NCI-H2107 (cell line): ENCODE measurements at regions not wholly inside any gene's neighbourhood (a gene's known extent, or its start where the extent isn't known, plus 50 kb on each side); places are given as distances from the start of the nearest gene placed in this dataset.
"Not testable (repeated sequence)": the region's sequence is repeated elsewhere in the genome, so short reads cannot be mapped to it uniquely, and the experiment has no call there.

ENCODE experiments used
- DNase-seq: peaks from one replicate; lab custom pipeline; 2025; lab: John Stamatoyannopoulos, UW

DNA sequence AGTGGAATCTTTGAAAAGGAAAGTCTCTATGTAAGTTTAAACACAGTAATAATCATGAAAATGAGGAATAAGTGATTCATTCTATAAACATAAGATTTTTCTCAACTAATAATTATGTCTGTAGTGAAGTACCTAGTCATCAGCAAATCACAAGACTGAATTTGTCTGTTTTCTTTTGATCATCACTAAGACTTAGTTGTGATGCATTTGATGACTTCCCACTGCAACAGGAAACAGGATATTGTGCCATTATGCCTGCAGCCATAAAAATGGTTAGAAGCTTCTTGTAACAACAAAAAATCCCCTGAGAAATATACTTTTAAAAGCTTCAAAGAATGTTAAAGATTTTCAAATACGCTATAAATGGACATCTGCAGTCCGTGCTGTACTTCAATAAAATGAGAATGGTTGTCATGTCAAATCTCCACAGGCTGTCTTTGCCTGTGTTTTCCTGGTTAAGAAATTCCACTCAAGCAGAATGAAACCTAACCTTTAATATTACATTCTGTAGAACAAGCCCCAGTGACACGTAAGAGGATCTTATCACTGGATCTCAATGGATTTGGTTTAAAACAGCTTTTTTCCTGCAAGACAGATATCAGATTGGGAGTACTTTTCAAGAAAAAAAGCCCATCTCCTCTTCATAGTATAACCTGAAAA lies 1262.3 kb upstream of the PHF14 start:
- no peak for DNase-seq

- no peak for DNase-seq
These were observed 1255.5 kb upstream of the PHF14 start for GRCh38 chr7:9718071-9718661.

DNA sequence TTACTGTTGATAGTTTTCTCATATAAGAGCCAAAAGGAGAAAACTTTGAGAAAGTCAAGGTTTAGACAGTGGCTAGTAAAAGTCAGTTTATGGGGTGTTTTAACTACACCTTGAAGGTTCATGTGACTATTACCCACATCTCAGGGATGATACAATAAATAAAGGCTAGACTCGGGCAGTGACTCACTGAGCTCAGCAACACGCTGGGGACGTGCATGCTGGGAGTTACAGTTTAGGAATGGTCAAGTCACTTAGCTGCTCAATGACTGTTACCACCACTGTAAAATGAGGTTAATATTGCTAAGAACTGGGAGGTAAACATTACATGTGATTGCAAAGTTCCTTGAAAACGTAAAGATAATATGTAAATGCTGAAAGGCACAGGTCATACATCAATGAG lies 1254.4 kb upstream of the PHF14 start:
- no peak for DNase-seq

DNA sequence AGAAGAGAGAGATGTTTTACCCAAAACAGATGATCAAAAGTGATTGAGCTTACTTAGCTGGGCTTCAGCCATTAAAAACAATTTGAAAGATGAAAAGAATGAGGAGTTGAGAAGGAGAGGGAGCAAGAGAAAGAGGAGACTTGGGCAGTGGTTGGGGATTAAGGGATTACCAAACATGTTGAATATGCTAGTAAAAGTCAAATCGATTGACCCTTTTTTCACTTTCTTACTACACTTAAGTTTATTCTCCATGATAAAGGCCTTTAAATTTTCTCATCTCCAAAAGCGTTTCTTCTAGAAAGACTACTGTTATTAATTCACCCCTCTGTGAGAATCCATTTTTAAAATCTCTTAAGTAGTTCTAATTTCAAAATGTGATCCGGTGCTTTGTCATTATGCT lies 1254.0 kb upstream of the PHF14 start:
- no peak for DNase-seq

DNA sequence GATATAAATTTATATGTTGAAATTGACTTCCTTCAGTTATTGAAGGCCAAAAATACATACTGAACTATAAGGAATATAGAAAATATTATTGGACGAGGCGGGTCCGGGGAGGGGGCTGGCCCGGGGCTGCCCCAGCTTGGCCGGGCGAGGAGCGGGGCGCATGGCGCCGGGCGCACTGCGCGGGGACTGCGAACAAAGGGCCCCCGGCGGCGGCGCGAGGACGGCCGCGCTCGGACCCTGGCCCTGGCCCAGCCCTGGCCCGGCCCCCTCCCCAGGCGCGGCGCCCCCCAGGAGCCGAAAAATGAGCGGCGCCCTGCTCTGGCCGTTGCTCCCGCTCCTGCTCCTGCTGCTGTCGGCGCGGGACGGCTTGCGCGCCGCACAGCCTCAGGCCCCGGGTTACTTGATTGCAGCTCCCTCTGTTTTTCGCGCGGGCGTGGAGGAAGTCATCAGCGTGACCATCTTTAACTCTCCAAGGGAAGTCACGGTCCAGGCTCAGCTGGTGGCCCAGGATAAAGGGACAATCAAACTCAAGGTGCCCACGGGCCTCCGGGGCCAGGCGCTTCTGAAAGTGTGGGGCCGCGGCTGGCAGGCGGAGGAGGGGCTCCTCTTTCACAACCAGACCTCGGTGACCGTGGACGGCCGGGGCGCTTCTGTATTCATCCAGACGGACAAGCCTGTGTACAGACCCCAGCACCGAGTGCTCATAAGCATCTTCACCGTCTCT lies 1247.6 kb upstream of the PHF14 start:
- DNase-seq = not testable (repeated sequence)

GRCh38 chr7:9726811-9727210 lies 1246.9 kb upstream of the PHF14 start:
- not testable (repeated sequence) for DNase-seq

DNA sequence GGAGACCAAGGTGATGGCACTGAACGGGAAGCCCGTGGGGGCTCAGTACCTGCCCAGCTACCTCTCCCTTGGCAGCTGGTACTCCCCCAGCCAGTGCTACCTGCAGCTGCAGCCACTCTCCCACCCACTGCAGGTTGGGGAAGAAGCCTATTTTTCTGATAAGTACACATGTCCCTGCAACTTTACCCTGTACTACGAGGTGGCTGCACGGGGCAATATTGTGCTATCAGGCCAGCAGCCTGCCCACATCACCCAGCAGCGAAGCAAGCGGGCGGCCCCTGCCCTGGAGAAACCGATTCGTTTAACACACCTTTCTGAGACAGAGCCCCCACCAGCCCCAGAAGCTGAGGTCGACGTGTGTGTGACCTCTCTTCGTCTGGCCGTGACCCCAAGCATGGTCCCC lies 1246.2 kb upstream of the PHF14 start:
- not testable (repeated sequence) for DNase-seq

DNA sequence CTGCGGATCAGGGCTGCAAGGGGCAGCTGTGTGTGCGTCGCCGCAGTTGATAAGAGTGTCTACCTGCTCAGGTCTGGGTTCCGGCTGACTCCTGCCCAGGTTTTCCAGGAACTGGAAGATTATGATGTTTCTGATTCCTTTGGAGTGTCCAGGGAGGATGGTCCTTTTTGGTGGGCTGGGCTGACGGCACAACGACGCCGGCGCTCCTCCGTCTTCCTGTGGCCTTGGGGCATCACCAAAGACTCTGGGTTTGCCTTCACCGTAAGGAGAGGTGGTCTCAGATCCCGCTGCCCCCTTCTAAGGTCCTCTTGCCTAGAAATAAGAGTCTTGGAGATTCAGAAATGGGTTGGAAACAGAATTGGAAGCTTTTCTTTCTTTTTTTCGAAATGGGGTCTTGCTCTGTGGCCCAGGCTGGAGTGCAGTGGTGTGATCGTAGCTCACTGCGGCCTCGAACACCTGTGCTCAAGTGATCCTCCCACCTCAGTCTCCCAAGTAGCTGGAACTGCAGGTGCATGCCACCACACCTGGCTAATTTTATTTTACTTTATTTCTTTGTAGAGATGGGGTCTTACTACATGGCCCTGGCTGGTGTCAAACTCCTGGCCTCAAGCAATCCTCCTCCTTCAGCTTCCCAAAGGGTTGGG lies 1245.5 kb upstream of the PHF14 start:
- not testable (repeated sequence) for DNase-seq

GRCh38 chr7:9752033-9752432 lies 1221.6 kb upstream of the PHF14 start:
- DNase-seq = no peak

DNA sequence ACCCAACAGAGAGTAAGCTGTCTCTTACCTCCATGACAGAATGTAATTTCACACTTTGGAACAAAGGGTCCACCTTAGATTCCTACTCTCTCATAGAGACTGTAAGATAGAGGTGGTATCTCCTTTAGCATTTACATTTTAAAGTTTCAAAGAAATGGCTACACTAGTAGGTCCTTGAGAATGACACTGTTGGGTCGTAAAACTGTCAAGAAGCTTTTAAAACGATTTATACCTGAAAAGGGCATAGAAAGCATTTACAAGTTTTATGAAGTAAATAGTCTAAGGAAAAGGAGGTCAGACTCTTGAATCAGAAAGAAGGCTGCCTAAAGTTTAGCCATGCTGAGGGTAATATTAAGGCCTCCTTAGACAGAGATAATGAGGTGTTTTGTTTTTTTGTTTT lies 1212.4 kb upstream of the PHF14 start:
- DNase-seq = no peak

- no peak for DNase-seq
These were observed 1196.8 kb upstream of the PHF14 start for GRCh38 chr7:9776900-9777299.

GRCh38 chr7:9778367-9778766 lies 1195.3 kb upstream of the PHF14 start:
- no peak for DNase-seq

- DNase-seq = no peak
These were observed 1192.0 kb upstream of the PHF14 start for GRCh38 chr7:9781710-9782109.

DNA sequence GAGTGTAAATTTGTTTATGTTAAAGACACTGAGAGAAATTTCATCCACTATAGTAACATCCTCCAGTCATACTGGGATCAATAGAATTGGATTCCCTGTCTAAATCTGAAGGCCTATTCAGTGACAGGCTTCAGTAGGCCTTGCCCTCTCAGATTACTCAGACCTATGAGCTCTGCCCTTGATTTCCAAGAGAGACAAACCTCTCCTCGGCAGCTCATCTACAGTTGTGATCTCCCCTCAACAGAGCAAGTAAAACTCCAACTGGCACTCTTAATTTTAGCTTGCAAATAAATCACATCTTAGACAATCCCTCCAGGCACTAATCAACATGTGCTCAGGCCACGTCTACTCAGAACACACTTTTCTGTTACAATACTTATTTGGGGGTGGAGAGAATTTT lies 1191.4 kb upstream of the PHF14 start:
- no peak for DNase-seq

DNA sequence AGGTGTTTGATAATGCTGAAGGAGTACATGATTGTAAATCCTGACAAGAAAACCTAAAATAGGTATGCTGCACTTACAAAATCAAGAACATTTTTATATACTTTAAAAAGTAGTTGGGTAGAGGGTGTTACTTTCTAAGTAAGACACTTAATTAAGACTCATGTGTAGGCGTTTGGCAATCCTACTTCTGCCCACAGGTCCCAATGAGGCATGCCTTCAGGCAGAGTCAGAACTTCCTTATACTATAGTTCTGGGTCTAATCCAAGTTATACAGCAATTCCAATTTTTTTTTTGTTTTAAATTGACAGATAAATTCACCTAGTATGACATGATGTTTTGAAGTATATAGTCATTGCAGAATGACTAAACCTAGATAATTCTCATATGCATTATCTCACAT lies 1188.5 kb upstream of the PHF14 start:
- DNase-seq = no peak

- DNase-seq = no peak
These were observed 1177.4 kb upstream of the PHF14 start for GRCh38 chr7:9796241-9796640.

- DNase-seq = no peak
These were observed 1151.0 kb upstream of the PHF14 start for GRCh38 chr7:9822458-9823290.

GRCh38 chr7:9835199-9835598 lies 1138.5 kb upstream of the PHF14 start:
- no peak for DNase-seq

GRCh38 chr7:9836671-9837070 lies 1137.0 kb upstream of the PHF14 start:
- no peak for DNase-seq

DNA sequence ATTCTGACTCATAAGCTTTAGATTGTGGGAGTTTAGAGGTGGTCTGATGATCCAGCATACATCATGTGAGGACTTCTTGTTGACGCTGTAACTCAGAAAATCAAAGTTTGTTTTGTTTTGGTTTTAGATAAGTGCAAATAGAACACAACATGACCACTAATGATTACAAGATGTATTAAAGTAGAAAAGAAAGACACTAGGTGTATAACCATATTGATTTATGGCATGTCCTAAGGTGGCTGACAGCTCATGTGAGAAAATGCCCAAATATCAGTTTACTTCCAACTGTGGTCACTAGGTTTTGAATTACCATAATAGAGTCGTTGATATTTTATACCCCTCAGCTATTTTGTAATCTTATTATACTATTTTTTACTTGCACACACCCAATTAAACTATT lies 1131.4 kb upstream of the PHF14 start:
- no peak for DNase-seq

- DNase-seq = no peak
These were observed 1126.8 kb upstream of the PHF14 start for GRCh38 chr7:9846902-9847301.

- no peak for DNase-seq
These were observed 1119.1 kb upstream of the PHF14 start for GRCh38 chr7:9854605-9855004.
